Stimulated activated CD4-positive, alpha-beta T cell treated with anti-CD3 and anti-CD28 coated beads, Interleukin-1b, Interleukin-23, amount 100 ng/mL, for 24 hours (primary cell): ENCODE measurements at regions not wholly inside any gene's neighbourhood (a gene's known extent, or its start where the extent isn't known, plus 50 kb on each side); places are given as distances from the start of the nearest gene placed in this dataset.
"Not testable (repeated sequence)": the region's sequence is repeated elsewhere in the genome, so short reads cannot be mapped to it uniquely, and the experiment has no call there.

ENCODE experiments used
- DNase-seq, 4 experiments: peaks; one replicate each; pipeline ENCODE4 v3.0.0-alpha.2; 2020; ENCODE audit warnings: low read depth in 4 of 4, low spot score in 1 of 4

DNA sequence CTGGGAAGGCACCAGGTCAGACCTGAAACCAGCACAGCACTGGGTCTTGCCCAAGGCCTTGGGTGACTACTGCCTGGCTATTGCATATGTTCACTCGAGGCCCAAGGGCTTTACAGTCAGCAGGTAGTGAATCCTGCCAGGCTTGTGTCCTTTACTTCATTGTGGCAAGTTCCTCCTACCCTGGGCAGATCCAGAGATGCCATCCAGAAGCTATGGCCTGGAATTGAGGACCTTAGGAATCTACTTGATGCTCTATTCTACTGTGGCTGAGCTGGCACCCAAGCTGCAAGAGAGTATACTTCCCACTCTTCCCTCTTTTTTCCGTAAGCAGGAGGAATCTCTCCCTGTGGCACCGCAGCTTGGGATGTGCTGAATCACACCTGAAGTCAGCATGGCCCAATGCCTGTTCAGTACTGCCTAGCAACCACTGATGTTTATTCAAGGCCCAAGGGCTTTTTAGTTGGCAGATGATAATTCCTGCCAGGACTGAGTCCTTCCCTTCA lies 246.7 kb upstream of the CTBP2 start:
- DNase-seq = no peak

DNA sequence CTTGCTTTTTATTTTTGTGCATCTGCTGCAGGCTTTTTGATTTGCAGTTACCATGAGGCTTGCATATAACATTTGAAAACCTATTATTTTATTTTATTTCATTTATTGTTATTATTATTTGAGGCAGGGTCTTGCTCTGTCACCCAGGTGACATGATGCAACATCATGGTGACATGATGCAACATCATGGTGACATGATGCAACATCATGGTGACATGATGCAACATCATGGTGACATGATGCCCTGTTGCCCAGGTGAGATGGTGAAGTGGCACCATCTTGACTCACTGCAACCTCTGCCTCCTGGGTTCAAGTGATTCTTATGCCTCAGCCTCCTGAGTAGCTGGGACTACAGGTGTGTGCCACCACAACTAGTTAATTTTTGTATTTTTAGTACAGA lies 244.5 kb upstream of the CTBP2 start:
- not testable (repeated sequence) for DNase-seq

DNA sequence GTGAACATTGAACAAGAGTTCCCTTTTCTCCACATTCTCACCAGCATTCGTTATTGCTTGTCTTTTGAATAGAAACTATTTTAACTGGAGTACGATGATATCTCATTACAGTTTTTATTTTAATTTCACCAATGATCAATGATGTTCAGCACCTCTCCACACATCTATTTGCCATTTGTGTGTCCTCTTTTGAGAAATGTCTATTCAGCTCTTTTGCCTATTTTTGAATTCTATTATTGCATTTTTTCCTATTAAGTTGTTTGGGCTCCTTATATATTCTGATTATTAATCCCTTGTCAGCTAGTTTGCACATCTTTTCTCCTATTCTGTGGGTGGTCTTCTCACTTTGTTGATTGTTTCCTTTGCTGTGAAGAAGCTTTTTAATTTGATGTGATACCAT lies 241.1 kb upstream of the CTBP2 start:
- DNase-seq = no peak

DNA sequence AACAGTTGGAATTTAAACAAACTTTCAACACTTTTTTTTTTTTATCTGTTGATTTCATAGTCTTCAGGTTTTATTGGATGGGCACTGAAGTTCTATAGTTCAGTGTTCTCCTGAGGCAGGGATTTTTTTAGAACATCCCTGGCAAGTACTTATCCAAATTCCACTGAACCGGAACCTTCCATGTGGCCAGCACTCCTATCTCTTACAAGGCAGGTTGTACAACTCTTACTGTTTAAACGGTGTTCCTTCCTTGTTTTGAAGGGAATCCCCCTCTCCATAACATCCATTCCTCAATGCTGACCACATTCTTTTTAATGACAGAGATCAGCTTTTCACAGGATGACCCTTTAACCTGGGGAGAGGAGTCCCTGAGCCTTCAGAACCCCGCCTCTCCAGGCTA lies 238.9 kb upstream of the CTBP2 start:
- no peak for DNase-seq

DNA sequence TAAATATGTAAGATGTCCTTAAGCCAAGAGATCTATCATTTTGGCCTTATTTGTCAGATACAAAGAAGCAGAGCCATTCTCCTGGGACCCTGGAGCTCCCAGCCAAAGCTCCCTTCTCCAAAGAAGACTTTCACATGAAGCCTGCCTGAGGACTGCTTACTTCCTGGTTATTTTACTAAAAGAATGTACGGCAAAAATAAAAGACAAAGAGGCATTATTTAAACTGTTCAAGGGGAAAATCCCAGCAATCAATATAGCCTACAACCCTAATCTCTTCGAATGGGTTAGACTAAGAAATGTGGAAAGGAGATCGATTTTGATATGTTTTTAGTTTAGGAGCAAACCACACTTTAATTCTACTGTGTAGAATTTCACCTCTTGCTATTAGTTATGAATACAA lies 237.9 kb upstream of the CTBP2 start:
- DNase-seq = no peak

DNA sequence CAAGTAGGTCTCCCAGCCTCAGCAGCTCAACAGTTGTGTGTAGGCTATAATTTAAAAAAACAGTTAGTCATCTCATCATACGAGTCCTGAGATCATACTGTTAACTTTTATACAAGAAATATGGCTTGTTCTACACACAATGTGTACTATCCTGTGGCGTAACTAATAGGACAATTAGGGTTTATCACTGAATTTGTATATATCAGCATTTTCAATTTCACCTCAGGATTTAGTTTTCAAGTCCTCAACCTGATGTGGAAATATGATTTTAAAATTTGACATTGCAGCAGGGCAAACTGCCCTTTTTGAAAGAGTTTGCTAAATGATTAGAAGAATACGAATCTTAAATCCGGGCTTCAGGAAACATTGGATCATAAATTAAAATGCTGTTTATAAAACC lies 237.2 kb upstream of the CTBP2 start:
- no peak for DNase-seq

DNA sequence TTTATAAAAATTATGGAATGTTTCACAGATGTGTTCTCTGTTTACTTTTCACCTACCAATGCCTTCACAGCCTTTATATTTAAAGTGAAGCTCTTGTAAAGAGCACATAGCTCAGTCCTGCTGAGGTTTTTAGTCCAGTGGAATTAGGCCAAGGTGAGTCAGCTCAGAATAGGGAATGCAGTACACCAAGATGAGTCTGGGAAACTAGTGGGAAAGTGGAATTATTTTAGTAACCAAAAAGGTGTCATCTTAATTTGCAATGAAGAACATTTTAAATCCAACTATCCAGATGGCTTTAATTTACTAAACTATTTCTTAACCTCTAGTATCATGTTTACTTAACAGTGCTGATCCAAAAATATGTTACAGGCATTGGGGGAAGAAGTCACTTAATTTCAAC lies 236.3 kb upstream of the CTBP2 start:
- no peak for DNase-seq

DNA sequence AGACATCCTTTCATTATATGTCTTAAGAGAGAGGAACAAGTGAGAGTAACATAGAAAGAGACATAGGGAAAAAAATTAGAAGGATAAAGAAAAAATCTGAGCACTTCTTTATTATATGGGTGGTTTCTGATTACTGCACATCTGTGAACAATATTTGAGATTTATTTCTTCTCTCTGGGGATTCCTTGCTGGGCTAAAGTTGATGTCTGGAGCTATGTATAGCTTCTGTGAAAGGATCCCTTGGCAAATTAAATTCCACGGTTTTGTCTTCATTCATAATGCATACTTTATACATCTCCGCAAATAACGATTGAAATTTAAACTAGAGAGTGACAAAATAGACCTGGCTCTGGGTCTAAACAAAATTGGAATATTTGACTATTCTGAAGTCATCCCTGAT lies 232.2 kb upstream of the CTBP2 start:
- DNase-seq = no peak

DNA sequence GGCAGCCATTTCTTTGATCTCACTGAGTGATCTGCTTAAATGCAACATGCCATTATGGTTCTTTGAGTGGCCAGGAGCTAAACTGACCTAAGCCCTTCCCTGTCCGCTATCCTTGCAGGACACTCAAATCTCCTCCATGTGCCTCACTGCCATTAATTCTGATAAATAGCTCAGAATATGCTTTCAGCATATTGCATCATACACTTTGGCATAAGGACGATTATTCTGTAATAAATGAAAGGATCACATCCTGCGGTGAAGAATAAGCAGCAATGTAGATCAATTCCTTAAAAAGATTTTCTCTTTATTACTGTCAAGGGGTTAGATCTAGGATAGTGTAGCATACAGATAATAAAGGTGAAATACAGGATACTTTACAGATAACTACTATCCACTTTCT lies 231.8 kb upstream of the CTBP2 start:
- DNase-seq = no peak

DNA sequence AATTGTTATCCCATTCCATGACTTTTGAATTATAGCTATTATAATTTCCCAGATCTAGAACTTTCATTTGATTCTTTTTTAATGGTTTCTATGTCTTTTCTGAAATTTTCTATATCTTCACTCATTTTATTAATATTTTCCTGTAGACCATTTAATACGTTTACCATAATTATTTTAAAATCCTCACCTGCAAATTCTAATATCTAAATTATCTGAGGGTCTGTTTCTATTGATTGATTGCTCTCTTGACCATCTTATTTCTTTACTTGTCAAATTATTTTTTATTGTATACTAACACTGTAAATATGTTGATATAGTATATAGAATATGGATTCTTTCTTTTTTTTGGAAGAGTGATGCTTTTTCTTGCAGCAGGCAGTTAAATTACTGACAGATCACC lies 229.3 kb upstream of the CTBP2 start:
- no peak for DNase-seq

DNA sequence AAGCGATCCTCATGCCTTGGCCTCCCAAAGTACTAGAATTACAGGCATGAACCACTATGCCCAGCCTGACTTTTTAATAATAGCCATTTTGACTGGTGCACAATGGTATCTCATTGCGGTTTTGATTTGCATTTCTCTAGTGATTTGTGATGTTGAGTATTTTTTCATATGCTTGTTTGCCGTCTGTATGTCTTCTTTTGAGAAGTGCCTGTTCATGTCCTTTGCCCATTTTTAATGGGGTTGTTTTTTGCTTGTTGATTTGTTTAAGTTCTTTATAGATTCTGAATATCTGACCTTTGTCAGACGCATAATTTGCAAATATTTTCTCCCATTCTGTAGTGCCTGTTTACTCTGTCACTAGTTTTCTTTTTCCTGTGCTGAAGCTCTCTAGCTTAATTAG lies 219.2 kb upstream of the CTBP2 start:
- DNase-seq = no peak

DNA sequence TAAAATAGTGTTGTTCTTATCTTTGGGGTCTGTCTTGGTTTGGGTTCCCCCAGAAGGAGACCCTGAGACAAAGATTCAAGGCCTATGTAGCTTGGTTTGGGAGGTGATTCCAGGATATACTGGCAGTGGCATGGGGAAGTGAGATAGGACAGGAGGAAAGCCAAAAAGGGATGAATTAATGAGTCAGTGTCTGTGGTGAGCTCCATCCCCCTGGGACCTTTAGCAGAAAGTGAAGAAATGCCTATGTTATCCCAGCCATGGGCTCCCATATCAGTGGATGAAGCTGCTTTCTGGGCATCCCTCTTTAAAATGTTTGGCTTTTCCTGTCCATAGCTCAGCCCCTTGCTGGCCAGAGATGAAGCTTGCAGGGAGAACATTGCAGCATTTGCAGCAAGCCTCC lies 217.0 kb upstream of the CTBP2 start:
- DNase-seq = no peak

DNA sequence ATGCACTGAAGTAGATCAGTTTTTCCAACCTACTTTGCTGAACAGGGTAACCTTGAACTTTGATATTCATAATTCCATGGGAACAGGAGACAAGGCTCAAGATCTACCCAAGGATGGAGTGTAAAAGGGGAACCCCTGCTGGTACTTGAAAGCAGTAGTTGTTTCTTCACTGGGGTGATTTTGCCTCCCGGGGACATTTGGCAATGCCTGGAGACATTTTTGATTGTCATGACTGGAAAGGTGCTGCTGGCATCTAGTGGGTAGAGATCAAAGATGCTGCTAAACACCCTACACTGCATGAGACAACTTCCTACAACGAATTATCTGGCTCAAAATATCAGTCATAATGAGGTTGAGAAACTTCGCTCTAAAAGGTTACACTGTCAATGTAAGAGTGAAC lies 214.8 kb upstream of the CTBP2 start:
- no peak for DNase-seq

DNA sequence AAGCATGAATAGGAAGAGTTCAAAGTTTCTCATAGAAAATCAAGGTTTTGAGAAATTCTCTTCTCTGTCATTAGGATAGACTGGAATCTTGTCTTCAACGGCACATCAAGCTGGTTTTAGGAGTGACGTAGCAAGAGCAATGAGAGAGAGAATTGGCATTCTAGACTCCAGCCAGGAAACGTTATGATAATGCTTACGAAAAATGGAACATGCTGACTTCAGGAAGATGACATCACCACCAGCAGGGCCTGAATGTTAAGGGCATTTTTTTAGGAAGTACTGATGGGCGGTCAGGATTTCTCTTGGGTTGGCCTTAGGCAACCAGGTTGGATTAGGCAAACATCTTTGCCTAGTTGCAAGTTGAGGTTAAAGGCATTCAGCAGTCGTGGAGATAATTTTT lies 213.2 kb upstream of the CTBP2 start:
- DNase-seq = no peak

DNA sequence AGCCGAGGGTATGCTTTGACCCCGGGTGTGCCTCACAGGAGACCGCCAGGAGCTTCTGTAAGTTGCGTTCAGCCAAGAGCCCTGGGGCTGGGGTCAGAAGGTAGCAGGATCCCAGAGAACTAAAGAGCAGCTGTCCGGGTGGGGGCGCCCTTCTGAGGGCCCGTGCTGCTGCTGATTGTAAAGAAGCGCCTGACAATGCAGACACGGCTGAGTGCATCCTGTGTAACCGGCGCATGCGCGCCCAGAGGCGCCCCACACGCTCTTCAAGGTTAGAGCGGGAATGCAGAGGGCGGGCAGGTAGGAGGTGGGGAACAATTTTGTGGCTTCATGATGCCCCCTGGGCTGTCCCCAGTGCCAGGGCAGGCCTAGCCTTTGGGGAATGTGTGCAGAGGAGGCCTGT lies 210.2 kb upstream of the CTBP2 start:
- DNase-seq = no peak

DNA sequence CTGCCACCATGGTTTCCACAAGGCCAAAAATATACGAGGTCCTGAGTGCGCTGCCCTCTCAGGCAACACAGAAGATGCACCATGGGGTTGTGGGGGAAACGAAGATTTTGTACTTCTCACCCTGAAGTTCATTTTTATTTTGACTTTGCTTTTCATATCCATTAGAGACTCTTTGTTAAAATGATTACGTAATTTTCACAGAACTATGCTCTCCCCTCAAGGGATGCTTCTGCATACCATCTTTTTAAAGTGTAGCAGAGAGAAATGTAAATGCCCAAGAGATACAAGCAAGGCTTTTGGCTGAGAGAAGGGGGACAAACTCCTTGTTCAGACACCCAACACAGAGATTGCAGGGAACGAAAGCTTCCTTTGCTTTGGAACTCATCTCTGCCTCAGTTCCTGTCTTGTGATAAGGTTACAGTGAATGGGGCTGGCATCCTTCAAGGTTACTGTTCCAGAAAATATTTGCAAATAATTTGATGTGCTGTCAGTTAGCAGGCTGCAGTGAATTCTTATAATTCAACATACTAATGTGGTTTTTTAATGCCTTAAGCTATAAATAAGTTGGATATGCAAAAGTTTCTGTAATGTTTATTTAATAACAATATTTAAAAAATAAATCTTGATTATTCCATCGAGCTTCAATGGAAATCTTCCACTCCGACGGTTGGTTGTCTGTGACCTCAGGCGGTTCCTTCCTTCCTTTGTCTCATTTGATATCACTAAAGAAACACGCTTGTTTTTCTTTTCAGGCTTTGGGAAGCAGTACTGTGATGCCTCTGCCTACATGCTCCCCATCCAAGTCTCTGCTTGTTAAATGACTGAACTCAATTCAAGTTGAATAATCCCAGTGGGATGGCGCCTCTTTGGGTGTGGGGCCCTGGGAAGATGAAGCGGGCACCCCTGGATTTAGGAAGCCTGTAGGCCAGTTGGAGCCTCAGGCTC lies 209.3 kb upstream of the CTBP2 start:
- DNase-seq = no peak

DNA sequence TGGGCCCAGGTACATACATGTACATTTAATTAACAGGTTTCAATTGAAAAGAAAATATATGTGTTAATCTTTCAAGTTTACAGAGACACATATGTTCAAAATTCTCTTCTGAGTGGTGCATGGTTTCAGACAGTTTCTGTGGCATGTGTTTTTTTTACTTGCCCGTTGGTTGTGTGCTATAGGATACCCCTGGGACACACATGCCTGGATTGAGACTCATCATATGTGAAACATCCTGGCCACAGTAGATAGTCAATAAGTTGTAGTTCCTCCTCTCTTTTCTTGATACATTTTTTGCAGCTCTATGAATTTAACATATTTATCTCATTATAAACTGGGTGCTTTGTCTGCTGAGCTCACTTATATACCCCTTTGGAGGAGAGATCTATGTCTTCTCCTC lies 207.8 kb upstream of the CTBP2 start:
- no peak for DNase-seq

DNA sequence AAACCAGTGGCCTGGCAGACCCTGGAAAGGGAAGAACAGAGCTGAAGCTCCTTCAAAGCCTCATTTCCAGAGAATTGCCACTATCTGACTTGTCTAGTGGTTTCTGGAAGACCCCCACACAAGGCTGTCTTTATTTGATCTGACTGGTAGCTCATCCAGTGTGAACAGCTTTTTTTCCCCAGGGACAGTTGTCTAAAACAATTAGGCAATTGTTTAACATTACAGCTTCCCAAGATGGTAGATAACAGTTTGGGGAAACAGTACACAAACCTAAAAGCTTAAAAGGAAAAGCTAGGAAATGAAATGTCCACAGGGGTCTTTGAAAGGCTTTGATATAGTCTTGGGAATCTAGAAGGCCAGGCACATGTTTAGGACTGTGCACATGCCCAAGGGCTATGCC lies 203.4 kb upstream of the CTBP2 start:
- no peak for DNase-seq

DNA sequence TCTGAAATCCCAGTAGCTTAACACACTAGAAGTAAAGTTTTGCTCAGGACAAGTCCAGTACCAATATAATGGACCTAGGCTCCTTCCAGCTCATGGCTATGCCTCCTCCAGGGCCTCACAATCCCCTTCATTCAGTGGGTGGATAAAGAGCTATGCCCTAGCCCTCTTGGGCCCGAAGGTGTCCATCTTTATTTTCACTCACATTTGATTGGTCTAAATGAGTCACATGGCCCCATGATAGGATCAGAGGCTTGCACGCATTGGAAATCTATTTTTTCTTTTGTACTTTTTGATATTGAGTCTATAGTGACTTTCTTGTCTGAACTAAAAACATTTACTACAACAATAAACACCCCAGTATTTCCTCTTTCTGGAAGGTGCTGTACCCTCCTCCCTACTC lies 202.6 kb upstream of the CTBP2 start:
- no peak for DNase-seq

DNA sequence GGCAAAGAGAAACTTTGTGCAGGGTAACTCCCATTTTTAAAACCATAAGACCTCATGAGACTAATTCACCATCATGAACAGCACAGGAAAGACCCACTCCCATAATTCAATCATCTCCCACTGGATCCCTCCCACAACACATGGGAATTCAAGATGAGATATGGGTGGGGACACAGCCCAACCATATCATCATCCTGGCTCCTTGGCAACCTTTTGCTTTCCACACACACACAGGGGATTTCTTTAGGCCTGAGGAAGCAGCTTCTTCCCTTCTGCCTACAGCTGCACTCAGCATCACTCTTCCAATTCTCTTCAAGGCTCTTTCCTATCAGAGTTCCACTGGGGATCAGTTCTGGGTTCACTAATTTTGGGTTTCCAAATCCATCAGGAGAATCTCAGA lies 199.0 kb upstream of the CTBP2 start:
- no peak for DNase-seq

DNA sequence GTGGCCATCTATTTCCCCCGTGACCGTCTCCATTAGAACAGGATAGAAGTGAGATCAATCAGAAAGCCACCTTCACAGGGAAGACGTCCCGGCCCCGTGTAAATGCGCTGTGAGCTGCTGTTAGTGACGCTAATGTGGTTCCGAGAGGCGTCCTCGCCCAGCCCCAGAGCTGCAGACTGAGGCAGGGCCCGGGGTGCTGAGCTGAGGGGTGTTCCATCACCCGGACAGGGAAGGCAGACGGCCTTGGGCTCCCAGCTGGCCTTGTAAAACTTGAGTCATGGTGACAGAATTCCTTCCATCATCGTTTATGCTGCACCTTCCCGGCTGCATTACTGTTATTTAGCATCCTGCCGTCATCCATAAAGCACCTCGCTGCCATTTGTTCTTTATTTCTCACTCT lies 195.3 kb upstream of the CTBP2 start:
- DNase-seq = no peak

DNA sequence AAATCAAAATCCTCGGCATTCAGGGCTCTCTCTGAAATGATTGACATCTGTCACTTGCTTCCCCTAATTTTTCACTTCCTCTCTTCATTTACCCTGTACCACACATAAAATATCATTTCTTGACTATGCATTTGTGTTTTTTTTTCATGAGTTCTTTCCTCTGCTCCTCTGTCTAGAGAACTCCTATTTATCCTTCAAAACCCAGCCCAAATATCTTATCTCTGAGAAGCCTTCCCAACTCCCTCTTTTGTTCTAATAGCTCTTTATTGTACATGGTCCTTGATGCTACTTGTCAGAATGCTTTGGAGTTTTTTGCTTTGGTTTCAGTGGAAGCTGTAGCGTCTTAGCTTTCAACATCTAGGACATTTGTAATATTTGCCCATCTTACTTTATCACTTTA lies 190.2 kb upstream of the CTBP2 start:
- no peak for DNase-seq

DNA sequence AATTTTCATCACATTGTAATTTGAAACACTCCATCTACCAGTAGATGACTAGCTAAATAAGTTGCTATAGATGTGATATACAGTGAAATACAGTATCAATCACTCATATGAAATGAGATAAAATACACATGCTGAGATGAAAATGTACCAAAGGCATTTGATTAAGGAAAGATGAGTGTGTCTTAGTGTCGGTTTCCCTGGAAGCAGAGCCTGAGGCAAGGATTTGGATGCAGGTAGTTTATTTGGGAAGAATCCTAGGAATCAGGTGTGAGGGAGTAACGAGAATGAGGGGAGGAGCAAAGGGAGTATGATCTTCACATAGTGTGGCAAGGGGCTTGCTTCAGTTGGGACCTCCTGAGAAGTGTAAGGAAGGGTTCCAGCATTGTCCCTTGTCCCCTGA lies 188.2 kb upstream of the CTBP2 start:
- DNase-seq = no peak
